Stimulated activated CD4-positive, alpha-beta T cell treated with anti-CD3 and anti-CD28 coated beads, Interleukin-15, amount 100 ng/mL, for 48 hours (primary cell): ENCODE measurements at regions not wholly inside any gene's neighbourhood (a gene's known extent, or its start where the extent isn't known, plus 50 kb on each side); places are given as distances from the start of the nearest gene placed in this dataset.
"Not testable (repeated sequence)": the region's sequence is repeated elsewhere in the genome, so short reads cannot be mapped to it uniquely, and the experiment has no call there.

Experiments used
- DNase-seq, 2 donors: peaks; one replicate each; pipeline ENCODE4 v3.0.0-alpha.2; 2020; ENCODE audit warnings: low read depth in 2 of 2

- no peak for DNase-seq
These were observed 912.3 kb downstream of the TAF11L14 start for GRCh38 chr5:18546591-18546990.

GRCh38 chr5:18551716-18552115, 917.5 kb downstream of the TAF11L14 start:
- no peak for DNase-seq

- no peak for DNase-seq
These were observed 919.0 kb downstream of the TAF11L14 start for GRCh38 chr5:18553269-18553668.

GRCh38 chr5:18560602-18561001, 926.3 kb downstream of the TAF11L14 start:
- no peak for DNase-seq

- DNase-seq = no peak
These were observed 929.6 kb downstream of the TAF11L14 start for GRCh38 chr5:18563853-18564252.

GRCh38 chr5:18566671-18567070, 932.4 kb downstream of the TAF11L14 start:
- DNase-seq = no peak

GRCh38 chr5:18576586-18576985, 942.3 kb downstream of the TAF11L14 start:
- no peak for DNase-seq

- no peak for DNase-seq
These were observed 966.9 kb downstream of the TAF11L14 start for GRCh38 chr5:18601185-18601584.

GRCh38 chr5:18602402-18602801, 968.1 kb downstream of the TAF11L14 start:
- DNase-seq = no peak

GRCh38 chr5:18605186-18605585, 970.9 kb downstream of the TAF11L14 start:
- no peak for DNase-seq

- DNase-seq = no peak
These were observed 973.3 kb downstream of the TAF11L14 start for GRCh38 chr5:18607570-18607969.

GRCh38 chr5:18617191-18617590, 982.9 kb downstream of the TAF11L14 start:
- DNase-seq = not testable (repeated sequence)

GRCh38 chr5:18630458-18631045, 996.3 kb downstream of the TAF11L14 start:
- no peak for DNase-seq

- no peak for DNase-seq
These were observed 1018.4 kb downstream of the TAF11L14 start for GRCh38 chr5:18652404-18653215.

GRCh38 chr5:18653216-18653752, 1019.0 kb downstream of the TAF11L14 start:
- DNase-seq = no peak

- no peak for DNase-seq
These were observed 1026.3 kb downstream of the TAF11L14 start for GRCh38 chr5:18660511-18660910.

- no peak for DNase-seq
These were observed 1028.0 kb downstream of the TAF11L14 start for GRCh38 chr5:18662231-18662630.

GRCh38 chr5:18674212-18674611, 1040.0 kb downstream of the TAF11L14 start:
- not testable (repeated sequence) for DNase-seq

GRCh38 chr5:18675041-18675440, 1040.8 kb downstream of the TAF11L14 start:
- no peak for DNase-seq

GRCh38 chr5:18686253-18686652, 1052.0 kb downstream of the TAF11L14 start:
- no peak for DNase-seq

GRCh38 chr5:18687429-18687828, 1053.2 kb downstream of the TAF11L14 start:
- no peak for DNase-seq

GRCh38 chr5:18699681-18700080, 1065.4 kb downstream of the TAF11L14 start:
- DNase-seq = no peak

GRCh38 chr5:18702821-18703220, 1068.6 kb downstream of the TAF11L14 start:
- no peak for DNase-seq
